Fibroblast of the aortic adventitia (primary cell): ENCODE measurements at regions not wholly inside any gene's neighbourhood (a gene's known extent, or its start where the extent isn't known, plus 50 kb on each side); places are given as distances from the start of the nearest gene placed in this dataset.

Experiments used
- DNase-seq: peaks from one replicate; pipeline ENCODE4 v3.0.0-alpha.2; 2010; ENCODE audit warnings: low read depth
- H3K4me3 ChIP-seq: 2 replicates; pipeline ENCODE4 v1.5.1; 2011; ENCODE audit warnings: low read depth, mild to moderate bottlenecking, control low read depth, low read length, moderate library complexity
- CTCF ChIP-seq: IDR thresholded peaks from 2 replicates; pipeline ENCODE4 v1.5.1; 2011; ENCODE audit warnings: mild to moderate bottlenecking, low read length, control low read depth, inconsistent platforms; ENCODE audit not compliant: insufficient read depth

GRCh38 chrX:13404364-13404763 is 84.5 kb upstream of the ATXN3L start:
- DNase-seq = no peak
- no peak overlapping the region for H3K4me3 ChIP-seq
- no peak for TF ChIP-seq CTCF

- TF ChIP-seq CTCF = no peak
- H3K4me3 ChIP-seq = no peak overlapping the region
- DNase-seq = no peak
Observed at GRCh38 chrX:13401724-13402123, 81.9 kb upstream of the ATXN3L start.

- H3K4me3 ChIP-seq = no peak overlapping the region
- TF ChIP-seq CTCF = no peak
- DNase-seq = no peak
Observed at GRCh38 chrX:13398839-13399238, 79.0 kb upstream of the ATXN3L start.

- no peak overlapping the region for H3K4me3 ChIP-seq
- no peak for TF ChIP-seq CTCF
- DNase-seq = peak; percentile 100
Observed at GRCh38 chrX:13397878-13398818, 78.3 kb upstream of the ATXN3L start.

DNA sequence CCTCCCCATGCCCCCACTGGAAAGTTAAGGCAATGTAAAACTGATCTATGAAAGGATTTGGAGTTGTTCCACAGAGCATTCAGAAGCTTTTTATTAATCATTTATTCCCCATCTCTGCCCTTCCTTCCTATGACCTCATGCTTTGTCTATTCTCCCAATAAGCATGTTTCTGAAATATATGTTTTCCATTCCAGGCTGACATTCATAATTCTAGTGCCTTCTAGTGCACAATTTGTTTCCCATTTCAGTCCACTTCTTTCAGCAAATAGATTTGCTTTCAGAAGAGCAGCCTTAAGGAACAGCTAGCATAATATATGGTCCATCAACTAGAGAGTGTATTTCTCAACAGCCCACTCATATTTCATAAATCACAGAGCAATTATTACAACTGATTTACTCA is 77.1 kb upstream of the ATXN3L start:
- no peak overlapping the region for H3K4me3 ChIP-seq
- TF ChIP-seq CTCF = no peak
- DNase-seq = peak; percentile 69

GRCh38 chrX:13389501-13389900 is 69.6 kb upstream of the ATXN3L start:
- no peak overlapping the region for H3K4me3 ChIP-seq
- DNase-seq = no peak
- TF ChIP-seq CTCF = no peak
